T-cell (primary cell): ENCODE measurements at regions not wholly inside any gene's neighbourhood (a gene's known extent, or its start where the extent isn't known, plus 50 kb on each side); places are given as distances from the start of the nearest gene placed in this dataset.

Experiments used
- ATAC-seq, 4 experiments: fragments of 200-7000 bp in 3 of 4; fragments of 150-1000 bp in 1 of 4; cut with Tn5 transposase; replicated peaks in 1 of 4; 1 replicate in 3 of 4; 2 replicates in 1 of 4; pipeline ENCODE4 v1.10.0; 2021; ENCODE audit warnings: moderate library complexity in 3 of 4, mild to moderate bottlenecking in 2 of 4, moderate number of reproducible peaks in 1 of 4
- CTCF ChIA-PET, 2 donors: fragments of 300-600 bp; sonication (Branson Sonifier 250); formaldehyde crosslinking; loops; one replicate each; lab custom pipeline; 2022; ENCODE audit warnings: antibody characterized with exemption in 2 of 2; lab: Charles Lee
- POLR2A ChIA-PET, 2 donors: fragments of 300-600 bp; sonication (Branson Sonifier 250); formaldehyde crosslinking; loops; one replicate each; lab custom pipeline; 2022; ENCODE audit warnings: antibody characterized with exemption in 2 of 2; lab: Charles Lee
- DNase-seq, 35 experiments: peaks; one replicate each; pipeline versions ENCODE4 v3.0.0 to v3.0.0-alpha.2; 2013 to 2023
- H3K27ac ChIP-seq: one replicate; pipeline ENCODE4 v1.5.1; 2013; ENCODE audit warnings: low read length
- H3K27me3 ChIP-seq, 2 experiments: replicated peaks in 1 of 2; 1 replicate in 1 of 2; 2 replicates in 1 of 2; pipeline versions ENCODE4 v1.6.1 to v1.7.0; 2013; ENCODE audit warnings: low read length in 1 of 2, mixed read lengths in 1 of 2; ENCODE audit not compliant: control insufficient read depth in 2 of 2, insufficient read depth in 2 of 2; ENCODE audit errors: extremely low read depth in 1 of 2
- H3K36me3 ChIP-seq, 2 donors: 1 replicate in 1 of 2; 2 replicates in 1 of 2; pipeline versions ENCODE4 v1.6.1 to v1.7.0; 2013; ENCODE audit warnings: low read length in 1 of 2; ENCODE audit not compliant: control insufficient read depth in 2 of 2, insufficient read depth in 1 of 2; ENCODE audit errors: extremely low read depth in 1 of 2
- H3K4me1 ChIP-seq, 2 experiments: 1 replicate in 1 of 2; 2 replicates in 1 of 2; pipeline versions ENCODE4 v1.6.1 to v1.7.0; 2013; ENCODE audit warnings: low read length in 2 of 2, mixed read lengths in 1 of 2; ENCODE audit not compliant: insufficient read depth in 2 of 2, control insufficient read depth in 1 of 2; ENCODE audit errors: extremely low read depth in 1 of 2
- H3K4me3 ChIP-seq, 2 donors: 1 replicate in 1 of 2; 2 replicates in 1 of 2; pipeline versions ENCODE4 v1.5.1 to v1.7.0; 2013; ENCODE audit warnings: mild to moderate bottlenecking in 2 of 2, low read length in 1 of 2, moderate library complexity in 1 of 2; ENCODE audit not compliant: control insufficient read depth in 1 of 2; ENCODE audit errors: extremely low read depth in 1 of 2
- H3K9me3 ChIP-seq: 2 replicates; pipeline ENCODE4 v1.7.0; 2013
- H3K27ac Mint-ChIP-seq, 2 donors: one replicate each; pipeline ENCODE4 v1.8.0; 2020 to 2021; ENCODE audit warnings: mild to moderate bottlenecking in 2 of 2, mixed read lengths in 2 of 2
- H3K27me3 Mint-ChIP-seq, 2 donors: one replicate each; pipeline ENCODE4 v1.8.0; 2021 to 2022; ENCODE audit warnings: mixed read lengths in 2 of 2
- H3K36me3 Mint-ChIP-seq: one replicate; pipeline ENCODE4 v1.8.0; 2021; ENCODE audit warnings: mixed read lengths
- H3K4me1 Mint-ChIP-seq, 3 donors: one replicate each; pipeline ENCODE4 v1.8.0; 2020 to 2022; ENCODE audit warnings: mixed read lengths in 3 of 3, mild to moderate bottlenecking in 1 of 3
- H3K4me3 Mint-ChIP-seq, 3 donors: one replicate each; pipeline ENCODE4 v1.8.0; 2020 to 2022; ENCODE audit warnings: mild to moderate bottlenecking in 3 of 3, mixed read lengths in 3 of 3, moderate library complexity in 3 of 3
- H3K9me3 Mint-ChIP-seq, 3 donors: one replicate each; pipeline ENCODE4 v1.8.0; 2020 to 2022; ENCODE audit warnings: mixed read lengths in 3 of 3
- WGBS: methylation state at CpG from one replicate; pipeline ENCODE4 v1.1.5; 2013; ENCODE audit warnings: missing lambda C conversion rate; ENCODE audit not compliant: insufficient coverage; 5-methylcytosine and 5-hydroxymethylcytosine counted together

- no CpG with 5 or more reads among the region's 2 CpGs for WGBS
- Histone ChIP-seq H3K27ac (no peak overlapping the region), H3K9me3 (no peaks in the 10 kb centered on the region), H3K36me3 (no peaks in the 10 kb centered on the region), H3K27me3 (no peaks in the 10 kb centered on the region), H3K4me3 (no peak overlapping the region), H3K4me1 (no peaks in the 10 kb centered on the region)
- no peak for ATAC-seq
- ChIA-PET POLR2A (no interaction called here), CTCF (no interaction called here)
- peaks cover 3 to 14% (median 6%) of the 10 kb centered on the region in 3 donors for H3K9me3 Mint-ChIP-seq
- no peaks in the 10 kb centered on the region for H3K36me3 Mint-ChIP-seq
- no peaks in the 10 kb centered on the region for H3K4me1 Mint-ChIP-seq
- no peaks in the 10 kb centered on the region for H3K27me3 Mint-ChIP-seq
- DNase-seq: no peak
- no peak overlapping the region for H3K4me3 Mint-ChIP-seq
- no peak overlapping the region for H3K27ac Mint-ChIP-seq
Observed at GRCh38 chr20:55478724-55479450, 526.4 kb downstream of the CBLN4 start.

GRCh38 chr20:55472704-55473103 lies 532.6 kb downstream of the CBLN4 start:
- Histone ChIP-seq H3K27ac (no peak overlapping the region), H3K9me3 (no peaks in the 10 kb centered on the region), H3K27me3 (no peaks in the 10 kb centered on the region), H3K4me1 (no peaks in the 10 kb centered on the region), H3K4me3 (no peak overlapping the region), H3K36me3 (no peaks in the 10 kb centered on the region)
- no peak for ATAC-seq
- CTCF ChIA-PET: no interaction called here
- no CpG with 5 or more reads among the region's 4 CpGs for WGBS
- Mint-ChIP-seq H3K36me3 (no peaks in the 10 kb centered on the region), H3K4me3 (no peak overlapping the region), H3K9me3 (peaks cover 3 to 8% (median 4%) of the 10 kb centered on the region in 3 donors), H3K27me3 (no peaks in the 10 kb centered on the region), H3K27ac (no peak overlapping the region), H3K4me1 (no peaks in the 10 kb centered on the region)
- POLR2A ChIA-PET: no interaction called here
- no peak for DNase-seq

GRCh38 chr20:55471052-55472006 lies 534.0 kb downstream of the CBLN4 start:
- Histone ChIP-seq H3K27ac (no peak overlapping the region), H3K4me3 (no peak overlapping the region), H3K27me3 (no peaks in the 10 kb centered on the region), H3K36me3 (no peaks in the 10 kb centered on the region), H3K9me3 (no peaks in the 10 kb centered on the region), H3K4me1 (no peaks in the 10 kb centered on the region)
- ATAC-seq (no peak), DNase-seq (no peak)
- Mint-ChIP-seq H3K9me3 (peaks cover 4 to 8% (median 6%) of the 10 kb centered on the region in 3 donors), H3K27me3 (no peaks in the 10 kb centered on the region), H3K27ac (no peak overlapping the region), H3K4me1 (no peaks in the 10 kb centered on the region), H3K4me3 (no peak overlapping the region), H3K36me3 (no peaks in the 10 kb centered on the region)
- POLR2A ChIA-PET: no interaction called here
- CTCF ChIA-PET: no interaction called here
- 20% methylated on average over 2 of the region's 7 CpGs for WGBS

- ChIA-PET CTCF (no interaction called here), POLR2A (no interaction called here)
- Histone ChIP-seq H3K27ac (no peak overlapping the region), H3K36me3 (no peaks in the 10 kb centered on the region), H3K27me3 (no peaks in the 10 kb centered on the region), H3K4me3 (no peak overlapping the region), H3K4me1 (no peaks in the 10 kb centered on the region), H3K9me3 (no peaks in the 10 kb centered on the region)
- H3K4me1 Mint-ChIP-seq: no peaks in the 10 kb centered on the region
- ATAC-seq: no peak
- H3K9me3 Mint-ChIP-seq: peaks cover 4 to 11% (median 6%) of the 10 kb centered on the region in 3 donors
- 57% methylated on average over 1 of the region's 2 CpGs for WGBS
- no peak for DNase-seq
- H3K27me3 Mint-ChIP-seq: no peaks in the 10 kb centered on the region
- H3K4me3 Mint-ChIP-seq: no peak overlapping the region
- H3K27ac Mint-ChIP-seq: no peak overlapping the region
- no peaks in the 10 kb centered on the region for H3K36me3 Mint-ChIP-seq
Observed at GRCh38 chr20:55469074-55469473, 536.2 kb downstream of the CBLN4 start.

- H3K27me3 ChIP-seq: no peaks in the 10 kb centered on the region
- ATAC-seq: no peak
- Mint-ChIP-seq H3K27ac (no peak overlapping the region), H3K4me1 (no peaks in the 10 kb centered on the region), H3K4me3 (no peak overlapping the region), H3K36me3 (no peaks in the 10 kb centered on the region), H3K27me3 (no peaks in the 10 kb centered on the region), H3K9me3 (peaks cover 1 to 7% (median 2%) of the 10 kb centered on the region in 3 donors)
- no peaks in the 10 kb centered on the region for H3K4me1 ChIP-seq
- no peaks in the 10 kb centered on the region for H3K36me3 ChIP-seq
- H3K4me3 ChIP-seq: no peak overlapping the region
- ChIA-PET POLR2A (no interaction called here), CTCF (no interaction called here)
- no peak overlapping the region for H3K27ac ChIP-seq
- 100% methylated on average over 5 of the region's 8 CpGs for WGBS
- DNase-seq: no peak
- no peaks in the 10 kb centered on the region for H3K9me3 ChIP-seq
Observed at GRCh38 chr20:55461519-55461918, 543.8 kb downstream of the CBLN4 start.

GRCh38 chr20:55456316-55456940 lies 548.9 kb downstream of the CBLN4 start:
- H3K27me3 ChIP-seq: no peaks in the 10 kb centered on the region
- Mint-ChIP-seq H3K4me3 (no peak overlapping the region), H3K9me3 (peaks cover 3 to 8% (median 3%) of the 10 kb centered on the region in 3 donors), H3K27ac (no peak overlapping the region), H3K4me1 (no peaks in the 10 kb centered on the region), H3K36me3 (no peaks in the 10 kb centered on the region), H3K27me3 (no peaks in the 10 kb centered on the region)
- no peak for ATAC-seq
- WGBS: no CpG with 5 or more reads among the region's 1 CpG
- H3K4me1 ChIP-seq: no peaks in the 10 kb centered on the region
- ChIA-PET POLR2A (no interaction called here), CTCF (no interaction called here)
- no peak overlapping the region for H3K27ac ChIP-seq
- H3K4me3 ChIP-seq: no peak overlapping the region
- no peaks in the 10 kb centered on the region for H3K9me3 ChIP-seq
- H3K36me3 ChIP-seq: no peaks in the 10 kb centered on the region
- no peak for DNase-seq
